Lower lobe of right lung (tissue), 2 donors: ENCODE measurements at regions not wholly inside any gene's neighbourhood (a gene's known extent, or its start where the extent isn't known, plus 50 kb on each side); places are given as distances from the start of the nearest gene placed in this dataset.
A peak's percentile ranks its signal among the peaks of the same experiment; 100 is the strongest.

Experiments
- ATAC-seq, 2 donors: fragments of 200-7000 bp; cut with Tn5 transposase; one replicate each; pipeline ENCODE4 v1.9.1; 2020 to 2022; ENCODE audit warnings: mild to moderate bottlenecking in 2 of 2, moderate library complexity in 2 of 2
- DNase-seq: peaks from one replicate; pipeline ENCODE4 v3.0.0-alpha.2; 2020
- H3K27ac ChIP-seq: fragments of 200-600 bp; one replicate; pipeline ENCODE4 v1.8.0; 2022
- H3K27me3 ChIP-seq: fragments of 200-600 bp; one replicate; pipeline ENCODE4 v1.8.0; 2022; ENCODE audit warnings: low read depth
- H3K36me3 ChIP-seq: fragments of 200-600 bp; one replicate; pipeline ENCODE4 v1.8.0; 2022; ENCODE audit warnings: mild to moderate bottlenecking
- H3K4me1 ChIP-seq: fragments of 200-600 bp; one replicate; pipeline ENCODE4 v1.8.0; 2022
- H3K4me3 ChIP-seq: fragments of 200-600 bp; one replicate; pipeline ENCODE4 v1.8.0; 2022; ENCODE audit warnings: mild to moderate bottlenecking
- H3K9me3 ChIP-seq: fragments of 200-600 bp; one replicate; pipeline ENCODE4 v1.8.0; 2022
- intact Hi-C: fragments of 100-400 bp; cut with DNase I; formaldehyde crosslinking; loops from one replicate; pipeline ENCODE4 v1.11.0; 2022
- TF ChIP-seq, protein P1 (sequence below): fragments of 200-600 bp; IDR thresholded peaks from one replicate; pipeline ENCODE4 v1.8.0; 2022; ENCODE audit warnings: antibody characterized with exemption, mild to moderate bottlenecking
- donor health status: DM: no; HTN: yes; CAD: no; lungs with severe emphysema.

DNA sequence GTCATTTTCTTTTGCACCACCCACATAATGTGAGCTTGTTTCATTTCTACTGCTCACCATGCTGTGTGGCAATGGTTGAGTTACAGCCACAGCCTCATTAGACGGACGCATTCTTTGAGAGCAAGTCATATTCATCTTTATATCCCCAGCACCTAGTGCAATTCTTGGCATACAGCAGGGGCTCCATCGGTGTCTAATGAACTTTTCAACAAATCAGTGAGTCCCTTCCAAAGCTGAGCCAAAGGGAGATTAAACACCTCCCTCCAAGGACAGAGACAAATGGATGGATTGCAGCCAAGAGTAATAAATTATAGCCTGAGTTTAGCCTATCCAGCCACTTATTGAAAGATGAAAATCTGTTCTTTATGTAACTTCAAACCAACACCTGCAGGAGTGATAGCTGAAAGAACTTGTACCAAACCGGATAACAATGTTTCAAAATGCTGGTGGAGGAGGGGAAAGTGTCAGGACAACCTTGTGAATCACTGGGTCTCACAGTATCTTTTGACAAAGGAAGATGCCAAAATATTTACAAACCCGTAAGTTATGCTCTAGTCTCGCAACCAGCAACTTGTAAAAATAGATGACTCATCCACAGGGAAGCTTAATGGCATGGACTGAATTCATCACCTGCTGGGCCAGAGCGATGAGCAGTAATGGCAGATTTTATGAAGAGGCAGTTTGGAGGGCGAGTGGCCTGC, 139.0 kb downstream of the PXDC1 start:
- Histone ChIP-seq H3K27ac (no peak overlapping the region), H3K27me3 (no peaks in the 10 kb centered on the region), H3K4me3 (no peak overlapping the region), H3K4me1 (no peaks in the 10 kb centered on the region), H3K36me3 (no peaks in the 10 kb centered on the region), H3K9me3 (no peaks in the 10 kb centered on the region)
- no peak for DNase-seq
- TF ChIP-seq, protein P1, sequence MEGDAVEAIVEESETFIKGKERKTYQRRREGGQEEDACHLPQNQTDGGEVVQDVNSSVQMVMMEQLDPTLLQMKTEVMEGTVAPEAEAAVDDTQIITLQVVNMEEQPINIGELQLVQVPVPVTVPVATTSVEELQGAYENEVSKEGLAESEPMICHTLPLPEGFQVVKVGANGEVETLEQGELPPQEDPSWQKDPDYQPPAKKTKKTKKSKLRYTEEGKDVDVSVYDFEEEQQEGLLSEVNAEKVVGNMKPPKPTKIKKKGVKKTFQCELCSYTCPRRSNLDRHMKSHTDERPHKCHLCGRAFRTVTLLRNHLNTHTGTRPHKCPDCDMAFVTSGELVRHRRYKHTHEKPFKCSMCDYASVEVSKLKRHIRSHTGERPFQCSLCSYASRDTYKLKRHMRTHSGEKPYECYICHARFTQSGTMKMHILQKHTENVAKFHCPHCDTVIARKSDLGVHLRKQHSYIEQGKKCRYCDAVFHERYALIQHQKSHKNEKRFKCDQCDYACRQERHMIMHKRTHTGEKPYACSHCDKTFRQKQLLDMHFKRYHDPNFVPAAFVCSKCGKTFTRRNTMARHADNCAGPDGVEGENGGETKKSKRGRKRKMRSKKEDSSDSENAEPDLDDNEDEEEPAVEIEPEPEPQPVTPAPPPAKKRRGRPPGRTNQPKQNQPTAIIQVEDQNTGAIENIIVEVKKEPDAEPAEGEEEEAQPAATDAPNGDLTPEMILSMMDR: no peak
- intact Hi-C loops: no loop called here
- ATAC-seq: no peak

DNA sequence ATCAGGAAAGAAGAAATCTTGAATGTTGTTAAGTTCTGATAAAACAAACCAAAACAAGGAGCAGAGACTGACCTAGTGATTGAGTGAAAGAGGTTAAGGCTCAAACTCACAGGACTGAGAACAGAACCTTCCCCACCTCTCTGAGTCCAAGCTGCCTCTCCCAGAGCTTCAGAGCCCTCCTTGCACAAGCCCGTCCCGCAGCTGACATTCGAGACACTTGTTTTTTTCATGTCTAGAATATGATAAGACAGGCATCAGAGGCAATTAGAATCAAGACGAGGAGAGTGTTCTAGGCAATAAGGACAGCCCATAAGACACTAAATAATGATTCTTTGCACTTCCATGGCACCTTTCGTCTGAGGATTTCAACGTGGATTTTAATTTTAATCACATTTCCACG, 140.6 kb downstream of the PXDC1 start:
- no peak for ATAC-seq
- no peak for DNase-seq
- intact Hi-C loops: no loop called here

DNA sequence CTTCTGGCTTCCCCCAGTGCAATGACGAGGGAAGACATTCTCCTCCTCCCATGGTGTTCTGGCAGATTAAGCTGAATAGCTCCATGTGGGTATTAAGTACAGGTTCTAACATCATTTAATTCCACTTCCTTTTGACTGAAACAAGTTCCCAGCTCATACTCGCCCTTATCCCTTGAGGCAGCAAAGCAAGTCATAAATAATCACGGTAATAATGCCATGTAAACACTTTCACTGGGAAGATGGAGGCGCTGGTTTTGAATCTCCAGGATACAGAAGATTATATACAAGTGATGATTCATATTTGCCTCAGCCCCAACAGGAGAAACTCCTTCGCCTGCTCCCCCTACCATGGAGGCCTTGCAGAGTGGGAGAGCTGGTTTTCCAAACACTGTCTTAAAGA, 141.3 kb downstream of the PXDC1 start:
- intact Hi-C loops: no loop called here
- DNase-seq: no peak

More for the DNA sequence above, 140.6 kb downstream of the PXDC1 start:
- Histone ChIP-seq H3K9me3 (no peaks in the 10 kb centered on the region), H3K4me3 (no peak overlapping the region), H3K36me3 (no peaks in the 10 kb centered on the region), H3K4me1 (no peaks in the 10 kb centered on the region), H3K27me3 (no peaks in the 10 kb centered on the region), H3K27ac (no peak overlapping the region)
- TF ChIP-seq, protein P1: no peak

DNA sequence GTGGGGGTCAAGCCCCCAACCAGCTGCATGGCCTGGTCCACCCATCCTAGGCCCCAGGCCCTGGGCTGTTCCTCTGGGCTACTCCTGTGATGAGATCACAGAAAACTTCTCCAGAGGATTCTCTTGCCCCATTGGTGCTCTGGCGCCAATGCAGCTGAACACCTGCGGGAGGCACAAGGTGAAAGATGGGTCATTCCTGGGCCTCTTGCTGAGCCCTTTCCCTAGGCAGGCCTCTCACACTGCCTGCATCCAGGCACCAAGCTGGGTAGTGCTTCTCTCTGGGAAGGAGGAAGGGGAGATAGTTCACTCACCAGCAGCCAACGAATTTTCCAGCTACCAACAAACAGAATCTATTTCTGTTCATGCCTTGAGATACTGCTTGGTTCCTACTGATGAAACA, 142.1 kb downstream of the PXDC1 start:
- Histone ChIP-seq H3K9me3 (no peaks in the 10 kb centered on the region), H3K27me3 (no peaks in the 10 kb centered on the region), H3K4me3 (no peak overlapping the region), H3K36me3 (no peaks in the 10 kb centered on the region), H3K27ac (no peak overlapping the region), H3K4me1 (no peaks in the 10 kb centered on the region)
- DNase-seq: no peak
- ATAC-seq: no peak
- TF ChIP-seq, protein P1: no peak
- intact Hi-C loops: no loop called here

More for the DNA sequence above, 141.3 kb downstream of the PXDC1 start:
- ATAC-seq: no peak
- Histone ChIP-seq H3K27me3 (no peaks in the 10 kb centered on the region), H3K9me3 (no peaks in the 10 kb centered on the region), H3K4me1 (no peaks in the 10 kb centered on the region), H3K4me3 (no peak overlapping the region), H3K36me3 (no peaks in the 10 kb centered on the region), H3K27ac (no peak overlapping the region)
- TF ChIP-seq, protein P1: no peak

DNA sequence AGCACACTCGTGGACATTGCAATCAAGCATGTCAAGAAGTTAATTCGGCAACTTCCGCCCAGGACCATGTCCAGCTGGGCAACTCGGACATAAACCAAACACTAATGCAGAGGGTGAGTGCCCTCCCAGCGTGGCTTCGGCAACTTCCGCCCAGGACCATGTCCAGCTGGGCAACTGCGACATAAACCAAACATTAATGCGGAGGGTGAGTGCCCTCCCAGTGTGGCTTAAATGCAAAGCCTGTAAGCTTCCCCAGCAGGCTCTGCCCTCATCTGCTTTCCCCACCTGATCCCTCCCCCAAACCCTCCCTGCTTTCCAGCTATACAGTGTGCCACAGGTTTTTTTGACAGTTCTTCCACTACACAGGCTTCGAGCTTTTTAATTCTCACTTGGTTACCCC, 143.4 kb downstream of the PXDC1 start:
- H3K4me3 ChIP-seq: no peak overlapping the region
- no peak for DNase-seq
- peak in 1 of 2 donors; percentile 25 for ATAC-seq
- intact Hi-C loops: no loop called here
- TF ChIP-seq, protein P1: no peak
- H3K9me3 ChIP-seq: no peaks in the 10 kb centered on the region
- H3K27me3 ChIP-seq: no peaks in the 10 kb centered on the region
- no peak overlapping the region for H3K27ac ChIP-seq
- H3K4me1 ChIP-seq: no peaks in the 10 kb centered on the region
- H3K36me3 ChIP-seq: no peaks in the 10 kb centered on the region
